D341Med (cell line): ENCODE measurements at regions not wholly inside any gene's neighbourhood (a gene's known extent, or its start where the extent isn't known, plus 50 kb on each side); places are given as distances from the start of the nearest gene placed in this dataset.

Source experiments
- DNase-seq: peaks from one replicate; pipeline ENCODE4 v3.0.0; 2012; ENCODE audit warnings: low spot score

DNA sequence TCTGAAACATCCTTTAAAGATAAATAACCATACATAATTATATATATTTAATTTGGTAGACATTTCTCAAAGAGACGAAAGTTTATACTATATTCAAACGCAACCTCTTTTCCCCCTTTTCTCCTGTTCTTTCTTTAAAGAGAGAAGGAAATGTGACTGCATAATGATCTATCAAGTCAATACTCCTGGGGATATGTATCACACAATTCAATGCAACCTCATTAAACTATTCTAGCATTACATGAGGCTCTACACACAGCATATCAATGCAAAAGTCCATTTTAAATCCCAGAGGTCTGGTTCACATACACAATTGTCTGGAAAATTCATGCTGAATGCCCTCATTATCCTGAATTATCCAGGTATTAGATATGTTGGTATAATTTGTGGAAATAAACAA is 330.7 kb downstream of the LMX1A start:
- no peak for DNase-seq

DNA sequence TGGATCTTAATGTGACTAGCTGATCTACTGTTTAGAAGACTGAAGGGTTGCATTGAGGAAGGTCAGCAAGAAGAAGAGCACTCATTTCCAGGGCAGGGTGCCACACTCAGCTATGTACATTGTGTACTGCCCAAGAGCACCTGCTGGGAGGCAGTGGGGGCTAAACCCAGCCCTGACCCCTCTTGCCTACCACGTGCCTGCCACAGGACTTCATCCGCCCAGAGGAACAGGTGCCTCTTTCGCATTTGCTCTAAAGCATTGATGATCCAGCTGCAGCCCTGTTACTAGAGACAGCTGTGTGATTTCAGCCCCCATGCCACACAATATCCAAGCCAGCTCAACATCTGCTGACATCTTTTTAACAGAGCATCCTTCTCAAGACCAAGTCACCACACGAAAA is 341.8 kb downstream of the LMX1A start:
- DNase-seq, result no peak

DNA sequence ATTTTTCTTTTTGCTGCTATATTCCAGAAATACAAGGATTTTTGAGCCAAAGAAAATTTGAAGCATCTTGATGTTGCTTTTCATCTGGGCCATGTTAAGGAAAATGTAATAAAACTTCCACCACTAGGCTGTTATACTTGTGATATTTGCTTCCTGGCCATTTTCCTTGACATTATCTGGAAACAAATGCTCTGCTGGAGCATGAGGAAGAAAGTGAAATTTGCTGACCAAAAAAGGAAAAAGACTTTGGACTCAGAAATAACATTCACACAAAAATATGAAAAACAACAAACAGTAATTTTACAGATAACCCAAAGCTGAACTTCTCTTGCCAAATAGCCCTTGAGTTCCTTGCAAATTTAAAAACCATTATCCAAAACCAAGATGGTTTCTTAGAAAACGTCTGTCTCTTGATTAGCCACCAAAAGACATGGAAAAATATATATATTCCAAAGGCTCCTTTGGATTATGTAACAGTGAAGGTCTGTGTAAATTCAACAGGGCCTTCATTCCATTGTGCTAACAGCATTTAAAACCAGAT is 344.5 kb downstream of the LMX1A start:
- no peak for DNase-seq

DNA sequence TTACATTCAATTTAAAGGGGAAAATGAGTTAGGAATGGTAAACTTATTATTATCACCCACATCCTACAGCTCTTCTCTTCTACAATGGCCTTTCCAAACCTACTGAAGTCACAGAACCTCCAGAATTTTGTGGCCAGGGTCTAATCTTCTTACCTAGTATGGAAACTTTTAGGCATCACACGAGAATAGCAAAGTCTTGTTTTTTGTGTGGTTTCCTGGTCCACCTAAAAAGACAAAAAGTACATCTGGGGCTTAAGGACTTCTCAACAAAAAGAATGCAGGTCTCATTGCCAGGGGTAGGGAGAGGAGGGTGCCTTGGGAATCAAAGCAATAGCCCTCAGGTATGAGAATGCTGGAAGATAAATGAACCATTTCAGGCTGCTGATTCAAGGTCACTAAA is 345.3 kb downstream of the LMX1A start:
- no peak for DNase-seq

DNA sequence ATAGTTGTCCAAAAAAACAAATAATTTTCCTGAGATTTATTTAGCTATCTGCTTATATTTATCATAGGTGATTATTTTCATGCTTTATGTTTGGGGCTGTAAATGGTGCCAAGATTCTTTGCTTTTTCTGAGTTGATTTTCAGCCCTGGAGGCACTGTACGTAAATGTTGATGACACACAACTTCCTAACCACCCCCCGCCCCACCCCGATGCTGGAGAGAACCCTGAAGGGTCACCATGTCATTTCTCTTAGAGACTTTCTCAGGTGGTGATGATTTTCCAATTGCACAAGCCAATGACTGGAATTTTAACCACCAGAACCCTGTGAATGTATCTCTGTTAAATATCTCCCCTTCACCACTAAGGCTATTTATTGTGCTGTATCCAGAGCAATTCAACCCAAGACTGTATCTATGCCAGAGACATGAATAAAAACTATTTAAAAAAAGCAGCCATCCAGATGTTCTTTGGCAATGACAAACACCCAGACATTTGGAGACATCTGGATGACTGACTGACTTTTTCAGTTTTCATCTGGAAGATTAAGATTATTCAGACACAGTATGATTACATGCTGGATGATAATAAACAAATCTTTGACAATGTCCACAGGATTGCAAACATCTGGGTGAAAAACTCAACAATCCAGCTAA is 346.0 kb downstream of the LMX1A start:
- DNase-seq, result no peak

DNA sequence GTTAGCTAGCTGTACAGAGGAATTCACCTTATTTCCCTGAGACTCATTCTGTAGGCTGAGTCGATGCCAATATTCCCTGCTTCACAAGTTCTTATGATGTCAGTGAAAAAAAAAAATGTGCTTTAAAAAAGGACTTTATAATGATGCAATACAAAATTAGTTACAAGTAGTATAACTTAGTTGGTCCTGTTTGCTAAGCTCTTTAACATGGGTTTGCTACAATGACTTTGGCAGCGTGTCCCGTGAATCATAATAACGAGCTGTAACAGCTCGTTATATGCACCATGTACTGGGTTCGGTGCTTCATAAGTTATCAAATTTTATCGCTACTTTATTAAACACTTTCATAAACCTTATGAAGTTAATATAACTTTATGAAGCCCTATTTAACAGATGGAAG is 349.7 kb downstream of the LMX1A start:
- no peak for DNase-seq

DNA sequence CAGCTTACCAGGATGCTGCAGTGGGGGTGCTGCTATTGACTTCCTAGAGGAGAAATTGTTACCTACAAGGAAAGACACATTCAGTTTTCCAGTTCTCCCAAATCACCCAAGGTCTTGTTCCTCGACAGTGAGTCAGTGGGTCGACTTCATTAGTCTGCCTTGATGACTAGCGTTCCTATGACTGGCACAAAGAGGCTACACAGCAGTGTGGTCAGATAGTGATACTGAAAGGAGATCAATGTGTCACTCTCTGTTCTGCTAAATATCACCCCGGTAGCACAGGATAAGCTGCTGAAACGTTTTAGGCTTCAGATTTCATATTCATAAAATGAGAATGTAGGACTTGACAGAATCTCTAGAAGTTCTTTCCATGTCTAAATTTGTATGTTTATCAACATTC is 357.4 kb downstream of the LMX1A start:
- DNase-seq, result no peak

DNA sequence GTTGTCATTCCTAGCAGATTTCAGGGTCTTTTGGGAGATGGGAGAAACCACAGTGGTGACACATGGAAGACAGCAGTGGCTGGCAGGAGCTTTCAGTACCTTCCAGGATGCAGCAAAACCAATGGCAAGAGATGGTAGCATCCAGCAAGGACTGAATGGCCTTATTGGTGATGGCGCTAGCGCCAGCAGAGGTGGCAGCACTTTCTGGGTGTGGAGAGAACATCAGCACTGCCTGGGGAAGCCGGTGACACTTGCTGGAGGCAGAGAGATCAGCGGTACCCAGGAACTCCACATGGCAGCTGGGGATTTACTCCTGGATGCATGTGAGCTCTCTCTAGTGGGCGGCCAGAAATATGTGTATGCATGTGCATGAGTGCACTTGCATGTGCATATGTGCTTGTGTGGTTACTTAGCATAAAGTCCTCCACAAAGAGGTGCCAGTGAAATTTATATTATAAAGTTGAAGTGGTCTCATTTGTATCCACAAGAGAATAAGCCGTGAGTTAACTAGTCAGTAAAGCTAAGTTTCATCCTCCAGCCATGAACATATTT is 364.7 kb downstream of the LMX1A start:
- no peak for DNase-seq

DNA sequence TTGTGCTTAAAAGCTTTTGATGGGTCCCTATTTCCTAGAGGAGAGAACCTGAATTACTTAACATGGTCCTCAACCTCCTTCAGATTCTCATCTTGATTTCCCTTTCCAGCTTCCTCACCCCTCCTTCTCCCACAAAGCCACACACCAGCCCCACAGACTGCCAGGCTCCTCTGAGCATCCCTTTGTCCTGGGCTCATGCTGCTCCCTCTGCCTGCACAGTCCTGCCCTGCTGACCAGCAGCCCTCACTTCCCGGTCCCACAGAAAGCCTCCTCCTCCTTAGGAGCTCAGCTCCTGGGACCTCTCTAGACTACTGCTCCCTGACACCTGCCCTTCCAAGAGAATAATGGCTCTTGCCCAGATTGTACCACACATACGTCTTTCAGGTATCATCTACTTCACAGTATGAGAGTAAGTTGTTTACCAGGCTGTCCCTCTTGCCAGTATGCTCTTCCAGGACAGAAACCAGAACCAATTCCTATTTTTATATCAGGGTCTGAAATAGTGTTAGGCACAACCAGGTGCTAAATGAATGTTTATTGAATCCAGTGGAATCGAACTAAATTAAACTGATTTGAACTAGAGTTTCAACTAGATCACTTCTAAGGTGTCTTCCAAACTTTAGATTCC is 373.4 kb downstream of the LMX1A start:
- DNase-seq, result no peak

DNA sequence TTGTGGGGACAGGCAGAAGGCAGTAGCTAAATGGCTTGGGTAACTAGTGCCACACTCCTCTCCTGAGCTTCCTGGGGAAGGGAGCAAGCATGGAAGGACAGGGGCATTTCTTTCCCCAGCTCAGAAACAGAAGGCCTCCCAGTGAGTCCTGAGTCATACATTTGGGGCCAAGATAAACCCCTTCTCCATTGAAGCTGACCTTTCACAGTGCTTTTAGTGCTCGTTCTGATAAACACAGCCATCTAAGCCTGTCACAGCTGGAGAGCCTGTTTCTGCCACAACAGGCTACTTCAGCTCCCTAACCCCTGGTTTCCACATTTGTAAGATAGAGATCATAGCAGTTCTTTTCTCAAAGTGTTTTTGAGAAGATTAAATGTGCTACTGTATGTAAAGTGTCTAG is 374.0 kb downstream of the LMX1A start:
- DNase-seq, result no peak

DNA sequence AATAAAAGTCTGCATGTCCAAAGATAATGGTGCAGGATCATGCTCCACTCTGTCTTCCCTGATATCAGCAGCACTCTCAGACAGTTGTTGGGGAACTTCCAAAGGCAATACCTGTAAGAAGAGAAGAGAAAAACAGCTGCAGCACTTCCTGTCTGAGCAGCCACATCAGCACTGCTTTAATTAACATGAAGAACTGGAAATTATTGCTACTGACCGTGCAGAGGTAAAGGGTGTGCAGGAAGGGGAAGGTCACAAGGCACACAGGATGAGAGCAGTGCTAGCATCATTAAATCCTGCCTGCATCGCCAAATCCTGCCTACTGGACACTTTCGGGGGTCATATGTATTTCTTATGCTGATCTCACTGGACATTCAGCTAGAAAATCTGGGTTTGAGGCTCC is 379.0 kb downstream of the LMX1A start:
- DNase-seq, result no peak

DNA sequence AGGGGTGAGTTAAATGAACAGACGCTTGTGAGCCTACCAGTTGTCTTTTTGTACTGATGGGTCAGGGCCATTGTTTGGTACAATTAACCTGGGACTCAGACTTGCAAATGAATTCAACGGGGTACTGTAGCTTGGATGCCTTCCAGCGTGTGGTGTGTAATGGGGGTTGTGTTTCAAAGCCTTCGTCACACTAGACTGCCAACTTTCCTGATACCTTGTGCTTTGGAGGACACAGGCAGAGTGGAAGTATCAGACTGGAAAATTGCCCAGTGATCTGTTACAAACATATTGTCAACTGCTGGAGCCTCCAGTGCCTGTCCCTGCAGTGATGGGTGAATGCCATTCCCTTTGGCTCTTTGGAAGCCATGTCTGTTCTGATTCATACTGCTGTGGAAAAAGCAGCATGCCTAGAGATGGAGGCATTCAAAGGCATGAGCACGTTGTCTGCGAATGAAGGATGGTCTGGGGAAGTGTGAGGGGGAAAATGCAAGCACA is 384.5 kb downstream of the LMX1A start:
- no peak for DNase-seq

DNA sequence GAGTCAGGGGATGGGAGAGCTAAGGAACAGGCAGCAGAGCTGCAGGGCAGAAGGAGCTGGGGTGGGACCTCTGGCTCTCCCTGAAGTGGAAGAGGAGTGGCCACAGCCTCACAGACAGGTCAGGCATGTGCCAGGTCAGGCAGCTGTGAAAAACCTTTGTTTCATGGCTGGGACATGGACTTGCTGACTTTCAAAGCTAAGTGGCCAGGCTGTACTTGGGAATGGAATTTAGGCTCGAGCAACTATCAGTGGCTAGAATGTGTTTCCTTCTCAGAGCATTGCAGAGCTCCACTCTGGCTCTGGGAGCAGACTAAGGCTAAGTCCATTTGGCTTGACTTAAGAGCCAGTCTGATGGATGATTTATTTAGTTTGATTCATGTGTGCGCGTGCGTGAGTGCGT is 385.1 kb downstream of the LMX1A start:
- no peak for DNase-seq

DNA sequence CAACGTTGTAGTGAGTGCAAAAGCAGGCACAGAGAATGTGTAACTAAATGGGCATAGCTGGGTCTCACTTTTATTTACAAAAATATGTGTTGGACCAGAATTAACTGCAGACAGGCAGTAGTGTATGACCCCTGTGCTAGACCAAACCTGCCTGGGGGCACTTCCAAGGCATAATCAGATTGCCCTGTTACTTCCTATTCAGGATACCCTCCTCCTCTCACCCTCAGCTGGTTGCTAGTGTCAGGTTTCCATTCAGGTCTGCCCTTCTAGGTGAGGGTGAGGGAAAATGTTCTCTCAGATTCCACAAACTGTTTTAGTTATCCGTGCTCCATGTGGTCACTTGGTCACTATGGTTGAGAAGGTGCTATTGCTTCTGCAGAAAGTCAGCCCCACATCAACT is 387.3 kb downstream of the LMX1A start:
- DNase-seq, result no peak

DNA sequence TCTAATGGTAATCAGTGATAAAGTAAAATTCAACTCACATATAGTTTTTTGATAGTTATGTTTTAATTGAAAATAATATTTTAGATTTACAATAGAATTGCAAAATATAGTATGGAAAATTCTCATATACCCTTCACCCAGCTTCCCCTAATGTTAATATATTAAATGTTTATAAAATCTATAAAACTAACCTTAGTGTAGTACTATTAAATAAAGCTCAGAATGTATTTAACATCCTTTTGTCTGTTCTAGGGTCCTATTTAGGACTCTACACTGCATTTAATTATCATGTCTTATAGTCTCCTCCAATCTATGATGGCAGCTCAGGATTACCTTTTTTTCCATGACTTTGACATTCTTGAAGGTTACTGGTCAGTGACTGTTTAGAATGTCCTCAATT is 389.2 kb downstream of the LMX1A start:
- DNase-seq, result no peak

DNA sequence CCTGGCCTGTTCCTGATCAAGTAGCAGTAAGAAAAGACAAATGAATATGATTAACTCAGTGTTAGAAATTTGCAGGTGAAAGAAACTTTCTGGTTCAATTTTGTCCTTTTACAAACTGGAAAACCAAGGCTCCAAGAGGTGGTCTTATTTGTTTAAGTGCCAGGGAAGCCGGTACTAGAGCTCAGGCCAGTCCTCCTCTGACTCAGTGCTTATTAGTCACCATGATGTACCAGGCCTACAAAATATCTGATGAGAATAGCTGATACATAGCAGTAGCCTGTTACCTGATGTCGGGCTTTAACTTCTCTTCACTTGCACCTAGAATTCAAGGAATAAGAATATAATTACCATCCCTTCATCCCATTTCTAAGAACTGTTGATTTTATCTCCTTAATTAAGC is 394.8 kb downstream of the LMX1A start:
- DNase-seq, result no peak

DNA sequence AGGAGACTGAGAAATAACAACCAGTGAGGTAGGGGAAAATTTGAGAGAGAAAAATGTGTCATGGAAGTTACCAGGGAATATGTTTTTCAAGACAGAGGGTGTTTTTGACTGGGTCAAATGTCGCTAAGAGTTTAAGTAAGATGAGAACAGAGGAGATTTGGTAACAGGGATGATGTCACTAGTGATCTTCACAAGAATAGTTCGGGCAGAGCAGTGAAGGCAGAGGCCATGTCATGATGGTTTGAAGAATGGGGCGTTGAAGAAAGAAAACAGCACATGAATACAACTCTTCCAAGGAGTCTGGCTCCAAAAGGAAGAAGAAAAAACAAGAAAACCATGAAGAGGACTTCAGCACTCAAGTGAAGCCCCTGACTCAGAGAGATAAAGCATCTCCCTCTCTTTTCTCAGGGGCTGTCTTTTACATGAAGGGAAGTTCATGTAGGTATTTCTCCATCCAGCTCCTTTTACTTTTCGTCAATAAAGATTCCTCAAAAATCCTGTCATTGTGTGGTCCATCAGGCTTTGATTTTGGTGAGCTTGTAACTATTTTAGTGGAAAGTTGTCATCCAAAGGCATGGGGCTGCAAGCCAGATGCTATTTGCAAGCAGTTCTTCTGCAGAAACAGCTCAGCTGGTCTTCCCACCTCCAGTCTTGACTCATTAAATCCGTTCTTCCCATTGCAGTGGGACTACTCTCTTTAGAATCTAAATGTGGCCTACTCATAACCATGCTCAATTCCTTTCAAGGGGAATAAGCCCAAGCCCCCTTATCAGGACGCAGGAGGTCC is 397.3 kb downstream of the LMX1A start:
- no peak for DNase-seq

DNA sequence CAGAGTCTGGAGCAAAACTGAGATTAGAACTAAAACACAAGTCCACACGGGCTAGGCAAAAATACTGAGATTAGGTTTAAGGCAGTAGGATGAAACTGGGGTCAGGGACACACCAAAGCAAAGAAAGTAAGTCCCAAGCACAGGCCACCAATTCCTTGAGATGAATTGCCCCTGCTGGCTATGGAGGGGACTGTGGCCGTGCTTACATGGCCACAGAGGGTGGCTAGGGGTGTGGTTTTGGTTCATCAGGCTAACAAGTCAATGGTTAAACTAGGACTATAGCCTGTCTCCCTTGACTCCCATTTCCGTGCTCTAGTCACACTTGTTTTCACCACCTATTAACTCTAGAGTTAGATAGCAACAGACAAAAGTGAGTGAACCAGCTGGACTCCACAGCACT is 394.8 kb downstream of the PBX1 start:
- DNase-seq, result no peak

DNA sequence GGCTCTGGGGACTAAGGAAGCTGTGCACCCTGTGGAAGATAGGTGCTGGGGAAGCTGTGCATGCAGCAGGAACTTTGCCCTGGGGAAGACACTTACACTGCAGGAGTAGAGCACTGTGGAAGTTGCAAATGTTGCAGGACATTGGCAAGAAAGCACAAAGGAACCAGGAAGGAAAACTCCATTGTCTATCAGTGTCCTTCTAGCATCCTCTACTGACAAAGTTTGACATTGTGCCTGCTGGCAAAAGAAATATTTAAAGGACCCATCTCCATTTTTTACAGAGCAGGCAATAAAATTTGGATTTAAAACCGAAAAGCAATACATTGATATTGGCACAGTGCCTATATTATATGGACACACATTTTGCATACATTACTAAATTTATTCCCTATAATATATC is 394.1 kb downstream of the PBX1 start:
- no peak for DNase-seq

DNA sequence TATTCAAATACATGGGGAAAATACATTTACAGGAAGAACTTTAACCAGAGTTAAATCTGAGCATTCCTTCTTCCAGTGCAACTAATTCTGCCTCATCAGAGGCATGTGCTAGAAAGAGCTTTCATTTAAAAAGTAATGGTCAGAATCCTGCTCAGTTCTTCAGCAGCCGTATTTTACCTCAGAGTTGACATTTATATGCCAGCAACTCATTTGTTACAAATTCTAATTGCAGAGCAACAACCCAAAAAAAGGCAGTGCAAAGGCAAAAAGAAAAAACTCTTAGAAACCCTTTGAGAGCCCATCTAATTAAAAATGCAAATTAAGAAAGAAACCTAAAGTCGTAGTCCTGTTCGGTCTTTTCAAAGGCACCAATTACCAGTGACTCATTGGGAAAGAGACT is 392.5 kb downstream of the PBX1 start:
- DNase-seq, result no peak

DNA sequence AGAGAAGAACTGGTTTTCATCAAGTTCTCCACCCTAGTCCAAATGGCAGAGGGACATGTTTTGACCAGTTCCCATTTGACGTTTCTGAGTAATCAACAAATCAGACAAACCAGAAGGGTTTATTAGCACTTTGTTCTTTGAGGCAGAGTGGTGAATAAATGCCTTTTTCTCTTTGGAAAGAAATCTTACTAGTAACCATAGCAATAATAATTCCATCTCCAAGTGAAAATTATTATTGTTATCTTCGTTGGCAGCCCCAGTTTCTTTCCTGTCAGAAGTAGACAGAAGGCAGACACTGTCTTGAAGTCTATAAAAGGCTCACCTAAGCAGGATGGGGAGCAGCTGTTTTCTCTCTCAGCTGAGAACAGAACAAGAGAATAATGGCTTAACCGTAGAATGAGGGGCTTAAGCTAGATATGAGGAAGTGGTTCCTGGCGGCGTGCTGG is 391.6 kb downstream of the PBX1 start:
- DNase-seq, result no peak

DNA sequence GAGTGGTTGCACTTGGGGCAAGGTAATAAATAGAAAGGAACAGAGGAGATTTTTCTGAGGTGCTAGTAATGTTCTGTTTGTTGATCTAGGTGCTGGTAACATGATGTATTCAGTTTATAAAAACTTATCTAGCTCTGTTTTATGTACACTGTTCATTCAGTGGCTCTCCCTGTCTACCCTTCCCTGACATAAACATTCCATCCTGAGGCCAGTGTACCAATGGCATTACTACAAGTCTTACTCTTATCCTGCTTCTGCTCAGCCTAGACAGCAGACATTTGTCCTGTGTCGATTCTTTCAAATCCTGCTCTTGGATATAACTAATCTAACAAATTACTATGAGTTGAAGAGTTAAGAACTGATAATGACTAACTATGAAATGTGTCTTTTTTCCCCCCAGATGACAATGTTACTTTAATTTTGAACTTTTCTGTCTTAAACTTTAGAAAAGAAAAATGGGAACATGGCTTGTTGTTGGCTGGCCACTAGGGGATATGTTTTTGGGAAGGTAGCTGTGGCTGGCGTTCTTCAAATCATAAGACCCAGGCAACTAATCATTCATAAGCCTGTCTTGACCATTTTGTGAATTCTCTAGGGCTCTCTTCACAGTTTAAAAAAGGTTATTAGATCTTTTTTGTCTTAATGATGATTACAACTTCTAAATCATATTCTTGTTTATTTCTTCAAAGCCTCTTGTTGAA is 390.9 kb downstream of the PBX1 start:
- no peak for DNase-seq
